ENCODE measurements at regions not wholly inside any gene's neighbourhood (a gene's known extent, or its start where the extent isn't known, plus 50 kb on each side); places are given as distances from the start of the nearest gene placed in this dataset.
"Not testable (repeated sequence)": the region's sequence is repeated elsewhere in the genome, so short reads cannot be mapped to it uniquely, and the experiment has no call there.

- FAIRE-seq (no peak), DNase-seq (ENCODE audit: insufficient read length) (no peak)
- no peak for TF ChIP-seq TAF1 (IDR thresholded peaks at IDR 0.05; ENCODE audit: borderline replicate concordance, low read depth, low read length)
- TF ChIP-seq POLR2AphosphoS5 (IDR thresholded peaks at IDR 0.05; ENCODE audit: low read depth, low read length), result no peak
- no peak for TF ChIP-seq POLR2A (IDR thresholded peaks at IDR 0.05; ENCODE audit: low read depth, low read length)
Observed at GRCh38 chr6:80974579-80974978, 777.9 kb downstream of the TENT5A start.

- FAIRE-seq (no peak), DNase-seq (ENCODE audit: insufficient read length) (no peak)
- TF ChIP-seq TAF1 (IDR thresholded peaks at IDR 0.05; ENCODE audit: borderline replicate concordance, low read depth, low read length), result no peak
- TF ChIP-seq POLR2A (IDR thresholded peaks at IDR 0.05; ENCODE audit: low read depth, low read length), result no peak
- no peak for TF ChIP-seq POLR2AphosphoS5 (IDR thresholded peaks at IDR 0.05; ENCODE audit: low read depth, low read length)
Observed at GRCh38 chr6:80969439-80969838, 783.0 kb downstream of the TENT5A start.

GRCh38 chr6:80967609-80968008 lies 784.9 kb downstream of the TENT5A start:
- no peak for TF ChIP-seq TAF1 (IDR thresholded peaks at IDR 0.05; ENCODE audit: borderline replicate concordance, low read depth, low read length)
- no peak for TF ChIP-seq POLR2A (IDR thresholded peaks at IDR 0.05; ENCODE audit: low read depth, low read length)
- no peak for TF ChIP-seq POLR2AphosphoS5 (IDR thresholded peaks at IDR 0.05; ENCODE audit: low read depth, low read length)
- DNase-seq (ENCODE audit: insufficient read length), result no peak
- no peak for FAIRE-seq

- DNase-seq (ENCODE audit: insufficient read length) (no peak), FAIRE-seq (no peak)
- TF ChIP-seq TAF1 (IDR thresholded peaks at IDR 0.05; ENCODE audit: borderline replicate concordance, low read depth, low read length) (no peak), POLR2A (IDR thresholded peaks at IDR 0.05; ENCODE audit: low read depth, low read length) (no peak), POLR2AphosphoS5 (IDR thresholded peaks at IDR 0.05; ENCODE audit: low read depth, low read length) (no peak)
Observed at GRCh38 chr6:80962382-80962781, 790.1 kb downstream of the TENT5A start.

- no peak for TF ChIP-seq POLR2A (IDR thresholded peaks at IDR 0.05; ENCODE audit: low read depth, low read length)
- DNase-seq (ENCODE audit: insufficient read length) (no peak), FAIRE-seq (no peak)
Observed at GRCh38 chr6:80961166-80961565, 791.3 kb downstream of the TENT5A start.

- no peak for TF ChIP-seq POLR2AphosphoS5 (IDR thresholded peaks at IDR 0.05; ENCODE audit: low read depth, low read length)
- DNase-seq (ENCODE audit: insufficient read length), result no peak
- no peak for FAIRE-seq
Observed at GRCh38 chr6:80959034-80959433, 793.4 kb downstream of the TENT5A start.

GRCh38 chr6:80956898-80957297 lies 795.6 kb downstream of the TENT5A start:
- FAIRE-seq (no peak), DNase-seq (ENCODE audit: insufficient read length) (no peak)
- TF ChIP-seq TAF1 (IDR thresholded peaks at IDR 0.05; ENCODE audit: borderline replicate concordance, low read depth, low read length) (no peak), POLR2A (IDR thresholded peaks at IDR 0.05; ENCODE audit: low read depth, low read length) (no peak), POLR2AphosphoS5 (IDR thresholded peaks at IDR 0.05; ENCODE audit: low read depth, low read length) (no peak)

- not testable (repeated sequence) for FAIRE-seq
Observed at GRCh38 chr6:80952479-80952878, 800.0 kb downstream of the TENT5A start.

GRCh38 chr6:80946402-80946801 lies 806.1 kb downstream of the TENT5A start:
- DNase-seq (ENCODE audit: insufficient read length) (no peak), FAIRE-seq (no peak)
- TF ChIP-seq TAF1 (IDR thresholded peaks at IDR 0.05; ENCODE audit: borderline replicate concordance, low read depth, low read length), result no peak
- no peak for TF ChIP-seq POLR2AphosphoS5 (IDR thresholded peaks at IDR 0.05; ENCODE audit: low read depth, low read length)
- TF ChIP-seq POLR2A (IDR thresholded peaks at IDR 0.05; ENCODE audit: low read depth, low read length), result no peak

More at GRCh38 chr6:80952479-80952878, 800.0 kb downstream of the TENT5A start:
- DNase-seq (ENCODE audit: insufficient read length), result not testable (repeated sequence)

GRCh38 chr6:80942911-80943310 lies 809.6 kb downstream of the TENT5A start:
- FAIRE-seq (no peak), DNase-seq (ENCODE audit: insufficient read length) (no peak)
- TF ChIP-seq POLR2AphosphoS5 (IDR thresholded peaks at IDR 0.05; ENCODE audit: low read depth, low read length), result no peak
- TF ChIP-seq POLR2A (IDR thresholded peaks at IDR 0.05; ENCODE audit: low read depth, low read length), result no peak
- no peak for TF ChIP-seq TAF1 (IDR thresholded peaks at IDR 0.05; ENCODE audit: borderline replicate concordance, low read depth, low read length)

GRCh38 chr6:80940976-80941375 lies 811.5 kb downstream of the TENT5A start:
- no peak for FAIRE-seq
- no peak for DNase-seq (ENCODE audit: insufficient read length)
- TF ChIP-seq POLR2A (IDR thresholded peaks at IDR 0.05; ENCODE audit: low read depth, low read length), result no peak
- TF ChIP-seq TAF1 (IDR thresholded peaks at IDR 0.05; ENCODE audit: borderline replicate concordance, low read depth, low read length), result no peak
- no peak for TF ChIP-seq POLR2AphosphoS5 (IDR thresholded peaks at IDR 0.05; ENCODE audit: low read depth, low read length)

GRCh38 chr6:80940571-80940970 lies 811.9 kb downstream of the TENT5A start:
- DNase-seq (ENCODE audit: insufficient read length) (no peak), FAIRE-seq (no peak)
- TF ChIP-seq TAF1 (IDR thresholded peaks at IDR 0.05; ENCODE audit: borderline replicate concordance, low read depth, low read length), result no peak
- TF ChIP-seq POLR2AphosphoS5 (IDR thresholded peaks at IDR 0.05; ENCODE audit: low read depth, low read length), result no peak
- no peak for TF ChIP-seq POLR2A (IDR thresholded peaks at IDR 0.05; ENCODE audit: low read depth, low read length)

- FAIRE-seq (no peak), DNase-seq (ENCODE audit: insufficient read length) (no peak)
- TF ChIP-seq POLR2AphosphoS5 (IDR thresholded peaks at IDR 0.05; ENCODE audit: low read depth, low read length) (no peak), TAF1 (IDR thresholded peaks at IDR 0.05; ENCODE audit: borderline replicate concordance, low read depth, low read length) (no peak)
Observed at GRCh38 chr6:80939898-80940297, 812.6 kb downstream of the TENT5A start.
